ENCODE measurements at regions not wholly inside any gene's neighbourhood (a gene's known extent, or its start where the extent isn't known, plus 50 kb on each side); places are given as distances from the start of the nearest gene placed in this dataset.

DNA sequence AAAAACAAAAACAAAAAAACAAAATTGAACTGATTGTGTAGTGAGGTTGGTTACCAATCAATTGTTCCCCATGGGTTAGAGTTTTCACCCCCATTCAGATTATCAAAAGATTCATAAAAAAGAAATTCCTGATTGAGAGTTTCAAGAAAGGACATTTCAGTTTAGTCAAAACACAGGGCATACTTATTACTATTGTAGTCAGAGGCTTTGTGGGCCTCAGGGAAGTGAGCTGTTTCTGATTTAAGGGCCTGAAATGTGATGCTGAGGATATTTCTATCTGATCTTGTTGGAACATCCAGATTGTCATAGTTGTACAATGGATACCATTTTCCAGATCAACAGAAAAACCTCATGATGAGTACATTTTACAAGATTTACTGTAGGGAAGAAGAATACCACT is 368.1 kb upstream of the NETO1 start:
- TF ChIP-seq, protein P1, sequence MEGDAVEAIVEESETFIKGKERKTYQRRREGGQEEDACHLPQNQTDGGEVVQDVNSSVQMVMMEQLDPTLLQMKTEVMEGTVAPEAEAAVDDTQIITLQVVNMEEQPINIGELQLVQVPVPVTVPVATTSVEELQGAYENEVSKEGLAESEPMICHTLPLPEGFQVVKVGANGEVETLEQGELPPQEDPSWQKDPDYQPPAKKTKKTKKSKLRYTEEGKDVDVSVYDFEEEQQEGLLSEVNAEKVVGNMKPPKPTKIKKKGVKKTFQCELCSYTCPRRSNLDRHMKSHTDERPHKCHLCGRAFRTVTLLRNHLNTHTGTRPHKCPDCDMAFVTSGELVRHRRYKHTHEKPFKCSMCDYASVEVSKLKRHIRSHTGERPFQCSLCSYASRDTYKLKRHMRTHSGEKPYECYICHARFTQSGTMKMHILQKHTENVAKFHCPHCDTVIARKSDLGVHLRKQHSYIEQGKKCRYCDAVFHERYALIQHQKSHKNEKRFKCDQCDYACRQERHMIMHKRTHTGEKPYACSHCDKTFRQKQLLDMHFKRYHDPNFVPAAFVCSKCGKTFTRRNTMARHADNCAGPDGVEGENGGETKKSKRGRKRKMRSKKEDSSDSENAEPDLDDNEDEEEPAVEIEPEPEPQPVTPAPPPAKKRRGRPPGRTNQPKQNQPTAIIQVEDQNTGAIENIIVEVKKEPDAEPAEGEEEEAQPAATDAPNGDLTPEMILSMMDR (IDR thresholded peaks at IDR 0.05): no peak
- H3K4me3 ChIP-seq: no peak overlapping the region
- H3K27ac ChIP-seq: no peak overlapping the region
- DNase-seq (ENCODE audit: low spot score): no peak

DNA sequence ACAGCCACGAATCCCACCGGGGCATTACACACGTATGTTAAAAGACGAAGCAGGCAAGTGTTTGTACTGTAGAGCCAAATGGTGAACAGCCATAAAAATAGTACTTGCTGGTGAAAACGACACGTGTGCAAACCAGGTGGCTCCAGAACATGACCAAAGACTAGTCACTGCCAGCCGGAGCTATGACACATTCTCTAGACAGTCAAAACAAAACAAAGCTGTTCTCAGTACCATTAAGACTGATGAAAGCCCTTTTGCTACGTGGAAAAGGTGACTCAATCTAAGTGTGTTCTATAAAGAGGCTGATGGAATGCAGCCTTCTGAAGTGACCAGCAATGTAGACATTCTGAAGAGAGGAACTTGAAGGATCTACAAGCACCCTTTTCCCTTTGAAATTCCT is 367.7 kb upstream of the NETO1 start:
- TF ChIP-seq, protein P1 (IDR thresholded peaks at IDR 0.05): no peak
- Histone ChIP-seq H3K4me3 (no peak overlapping the region), H3K27ac (no peak overlapping the region)
- no peak for DNase-seq (ENCODE audit: low spot score)

DNA sequence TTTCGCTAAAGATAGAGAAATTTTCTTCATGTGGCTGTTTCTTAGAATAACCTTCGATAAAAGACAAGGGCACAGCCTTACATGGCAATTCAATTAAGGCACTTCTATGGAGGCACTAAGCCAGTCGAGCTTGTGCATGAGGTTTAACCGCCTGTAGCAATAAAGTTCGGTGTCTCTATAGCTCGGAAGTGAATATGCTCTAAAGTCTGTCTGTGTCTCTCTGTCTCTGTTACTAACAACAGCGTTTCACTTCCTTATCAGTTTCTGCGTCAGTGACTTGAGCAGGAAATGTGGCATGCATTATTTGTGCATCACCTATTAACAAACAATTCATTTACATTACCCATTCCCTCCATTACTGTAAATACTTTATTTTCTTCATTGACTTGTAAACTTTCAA is 365.1 kb upstream of the NETO1 start:
- no peak for DNase-seq (ENCODE audit: low spot score)
- H3K4me3 ChIP-seq: no peak overlapping the region
- H3K27ac ChIP-seq: no peak overlapping the region
- TF ChIP-seq, protein P1 (IDR thresholded peaks at IDR 0.05): no peak

DNA sequence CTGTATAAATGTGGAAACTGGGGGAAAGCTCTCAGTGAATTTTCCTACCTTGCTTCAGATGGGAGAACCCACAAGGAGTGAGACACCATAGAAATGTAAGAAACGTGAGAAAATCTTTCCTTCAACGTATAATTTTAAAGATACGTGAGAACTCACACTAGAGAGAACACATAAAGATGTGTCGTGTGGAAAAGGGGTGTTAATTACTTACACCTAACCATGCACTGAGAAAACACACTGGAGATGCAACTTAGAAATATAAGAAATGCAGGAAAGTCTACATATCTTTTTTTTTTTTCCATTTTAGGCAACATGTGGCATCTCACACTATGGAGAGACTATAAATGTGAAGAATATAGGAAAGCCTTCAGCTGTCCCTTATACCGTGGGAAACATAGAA is 352.9 kb upstream of the NETO1 start:
- DNase-seq (ENCODE audit: low spot score): no peak

DNA sequence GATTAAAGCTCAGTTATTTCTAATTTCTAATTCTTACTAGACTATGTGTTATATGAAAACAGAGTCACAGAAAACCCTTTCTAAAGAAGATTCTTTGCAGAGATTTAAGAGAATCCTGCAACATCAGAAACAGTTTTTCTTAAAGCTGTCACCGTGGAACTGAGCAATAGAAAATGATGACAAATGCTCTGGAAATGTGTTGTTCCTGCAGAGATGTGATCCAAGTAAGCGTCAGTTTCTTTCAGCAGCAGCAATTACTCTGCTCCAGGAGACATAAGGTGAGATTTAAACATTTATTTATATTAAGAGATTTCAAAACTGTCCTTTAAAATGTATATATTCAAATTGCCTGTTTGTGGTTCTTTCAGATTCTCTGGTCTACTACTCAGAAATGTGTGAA is 350.5 kb upstream of the NETO1 start:
- Histone ChIP-seq H3K4me3 (no peak overlapping the region), H3K27ac (no peak overlapping the region)
- TF ChIP-seq, protein P1 (IDR thresholded peaks at IDR 0.05): no peak
- no peak for DNase-seq (ENCODE audit: low spot score)

More for the DNA sequence above, 352.9 kb upstream of the NETO1 start:
- Histone ChIP-seq H3K4me3 (no peak overlapping the region), H3K27ac (no peak overlapping the region)
- TF ChIP-seq, protein P1 (IDR thresholded peaks at IDR 0.05): no peak

DNA sequence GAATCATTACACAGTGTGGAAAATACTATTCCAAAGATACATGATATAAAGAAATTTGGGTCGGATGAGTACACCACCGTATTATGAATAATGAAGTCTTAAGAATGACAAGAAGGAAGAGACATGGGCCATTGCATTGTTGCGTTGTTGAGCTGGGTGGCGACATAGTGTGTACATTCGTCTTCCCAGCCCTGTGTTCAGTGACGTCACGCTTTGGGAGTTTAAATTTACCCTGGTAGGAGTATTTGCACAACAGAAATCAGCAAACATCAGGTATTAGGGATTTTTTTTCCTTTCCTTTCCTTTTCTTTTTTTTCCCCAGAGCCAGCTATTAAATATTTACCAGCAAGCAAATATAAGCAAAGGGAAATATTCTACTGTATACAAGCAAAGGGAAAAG is 347.2 kb upstream of the NETO1 start:
- DNase-seq (ENCODE audit: low spot score): no peak
- Histone ChIP-seq H3K27ac (no peak overlapping the region), H3K4me3 (no peak overlapping the region)
- TF ChIP-seq, protein P1 (IDR thresholded peaks at IDR 0.05): no peak

DNA sequence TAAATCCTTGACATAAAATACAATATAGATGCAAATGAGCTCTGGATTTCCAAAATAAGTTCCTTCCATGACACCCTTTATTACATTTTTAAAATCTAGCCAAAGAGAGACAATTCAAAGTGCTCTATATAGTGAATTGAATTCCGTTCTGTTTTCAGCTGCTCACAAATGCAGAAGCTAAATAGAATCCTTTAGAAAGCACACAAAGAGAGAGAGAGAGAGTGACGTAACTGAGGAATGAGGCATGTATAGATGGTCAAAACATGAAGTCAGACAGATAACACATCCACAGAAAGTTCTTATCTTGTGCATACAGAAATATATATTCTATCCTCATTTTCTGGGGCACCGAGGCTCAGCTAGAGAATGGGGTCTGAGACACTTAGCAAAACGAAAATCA is 344.7 kb upstream of the NETO1 start:
- Histone ChIP-seq H3K27ac (no peak overlapping the region), H3K4me3 (no peak overlapping the region)
- TF ChIP-seq, protein P1 (IDR thresholded peaks at IDR 0.05): no peak
- DNase-seq (ENCODE audit: low spot score): no peak

Measured in coronary artery (tissue), 2 donors.